ENCODE measurements at regions not wholly inside any gene's neighbourhood (a gene's known extent, or its start where the extent isn't known, plus 50 kb on each side); places are given as distances from the start of the nearest gene placed in this dataset.

DNA sequence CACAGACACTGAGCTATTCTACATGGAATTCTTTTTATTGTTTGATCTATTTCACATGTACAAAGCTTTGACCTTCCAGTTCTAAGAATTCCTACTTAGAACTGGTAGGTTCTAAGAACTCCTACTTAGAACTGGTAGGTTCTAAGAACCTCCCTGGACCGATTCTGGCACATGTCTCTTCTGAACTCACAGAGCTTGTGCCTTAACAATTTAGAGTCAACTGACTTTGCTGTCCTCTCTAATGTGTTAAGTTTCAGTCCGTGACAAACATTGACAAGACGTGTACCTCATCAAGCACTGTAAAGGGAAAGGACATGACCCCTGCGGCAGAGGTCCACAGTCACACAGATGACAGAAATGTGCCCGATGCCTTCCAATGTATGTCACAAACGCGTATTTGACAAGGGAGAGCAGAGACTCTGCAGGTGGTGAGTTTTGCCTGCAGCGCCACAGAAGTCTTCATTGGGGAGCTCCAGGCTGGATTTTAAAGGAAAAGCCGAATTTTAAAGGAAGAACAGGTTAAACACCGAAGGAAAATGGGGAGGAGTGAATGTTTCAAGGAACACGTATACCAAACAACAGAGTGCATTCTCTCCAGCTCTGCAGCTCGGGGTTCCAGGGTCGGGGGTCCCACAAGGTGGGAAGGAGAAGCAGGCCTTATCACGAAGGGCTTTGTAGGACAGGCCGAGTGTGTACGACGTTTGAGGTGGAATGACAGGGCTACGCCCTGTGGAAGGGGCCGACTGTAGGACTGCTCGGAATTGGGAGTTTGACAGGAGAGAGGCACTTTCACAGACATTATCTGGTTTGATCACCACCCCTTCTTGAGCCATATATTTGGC is 161.1 kb upstream of the KLF14 start:
- no peak for DNase-seq (ENCODE audit: extremely low read depth, low read depth, low spot score)

DNA sequence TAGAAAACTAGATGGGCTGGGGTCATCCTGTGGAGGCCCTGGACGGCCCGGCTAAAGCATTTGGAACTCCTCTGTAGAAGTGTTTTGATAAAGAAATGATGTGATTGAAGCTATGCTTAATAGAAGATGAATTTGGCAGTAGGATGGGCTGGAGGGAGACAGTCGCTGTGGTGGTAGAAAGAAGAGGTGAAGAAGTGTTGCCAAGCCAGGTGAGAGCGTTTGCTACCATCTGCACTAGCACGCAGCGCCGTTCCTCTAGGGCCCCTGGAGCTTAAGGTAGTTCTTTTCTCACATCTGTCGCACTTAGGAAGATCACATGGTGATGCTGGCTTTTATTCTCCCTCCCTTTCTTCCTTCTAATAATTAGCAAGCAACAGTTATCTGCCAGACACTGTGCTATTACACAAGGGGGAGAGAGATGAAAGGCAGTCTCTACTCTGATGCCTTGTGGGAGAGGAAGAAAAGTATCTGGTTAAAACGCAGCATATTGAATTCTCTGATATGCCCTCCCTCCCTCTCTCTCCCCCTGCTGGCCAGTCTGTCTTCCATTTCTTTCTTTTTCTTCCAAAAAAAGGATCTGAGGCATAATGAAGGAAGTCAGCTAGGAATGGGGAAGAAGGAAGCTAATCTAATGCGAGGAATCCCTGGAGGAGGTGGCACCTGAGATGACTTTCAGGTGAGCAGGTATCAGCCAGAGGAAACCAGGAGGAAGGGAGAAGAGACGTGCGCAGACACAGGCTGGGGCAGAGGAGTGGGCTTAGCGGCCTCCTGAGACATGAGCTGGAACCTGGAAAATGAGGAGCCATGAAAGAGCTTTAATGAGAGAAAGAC is 162.3 kb upstream of the KLF14 start:
- no peak for DNase-seq (ENCODE audit: extremely low read depth, low read depth, low spot score)

GRCh38 chr7:130896898-130897514 is 163.0 kb upstream of the KLF14 start:
- DNase-seq (ENCODE audit: extremely low read depth, low read depth, low spot score) = no peak

DNA sequence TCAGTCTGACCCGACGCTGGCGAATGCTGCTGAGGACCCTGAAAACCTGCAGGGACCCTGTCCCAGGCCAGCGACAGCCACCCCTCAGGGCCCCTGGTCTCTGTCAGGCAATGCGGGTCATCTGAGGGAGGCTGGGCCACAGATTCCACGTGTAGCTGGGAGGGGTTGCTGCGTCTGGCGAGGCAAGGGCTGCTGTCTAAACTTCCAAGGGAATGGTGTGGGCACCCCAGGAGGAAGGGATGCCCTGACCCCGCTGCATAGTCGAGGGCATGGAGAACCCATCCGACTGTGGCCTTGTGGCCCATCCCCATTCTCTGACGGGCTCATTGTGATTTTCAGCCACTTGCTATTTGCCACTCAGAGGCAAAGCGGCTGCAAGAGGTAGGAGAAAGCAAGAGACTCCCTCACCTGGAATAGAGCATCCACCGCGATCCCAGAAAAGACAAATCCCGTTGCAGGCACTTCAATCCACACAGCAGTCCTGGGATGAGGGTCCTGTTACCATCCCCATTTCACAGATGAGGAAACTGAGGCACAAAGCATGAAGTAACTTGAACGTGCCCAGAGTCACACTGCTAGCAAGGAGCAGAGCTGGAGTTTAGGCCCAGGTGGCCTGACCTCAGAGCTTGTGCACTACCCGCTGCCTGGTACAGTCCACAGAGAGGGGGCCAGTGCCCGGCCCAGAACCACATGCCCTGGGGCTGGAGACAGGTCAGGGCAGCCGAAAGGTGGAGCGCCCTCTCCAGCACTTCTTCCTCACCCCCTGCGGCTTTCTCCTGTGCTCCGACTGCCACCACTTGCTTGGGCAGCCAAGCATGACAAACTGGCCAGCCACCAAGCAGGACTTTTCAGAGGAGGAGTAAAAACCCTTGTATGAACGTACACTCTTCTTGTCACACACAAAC is 163.8 kb upstream of the KLF14 start:
- no peak for DNase-seq (ENCODE audit: extremely low read depth, low read depth, low spot score)

DNA sequence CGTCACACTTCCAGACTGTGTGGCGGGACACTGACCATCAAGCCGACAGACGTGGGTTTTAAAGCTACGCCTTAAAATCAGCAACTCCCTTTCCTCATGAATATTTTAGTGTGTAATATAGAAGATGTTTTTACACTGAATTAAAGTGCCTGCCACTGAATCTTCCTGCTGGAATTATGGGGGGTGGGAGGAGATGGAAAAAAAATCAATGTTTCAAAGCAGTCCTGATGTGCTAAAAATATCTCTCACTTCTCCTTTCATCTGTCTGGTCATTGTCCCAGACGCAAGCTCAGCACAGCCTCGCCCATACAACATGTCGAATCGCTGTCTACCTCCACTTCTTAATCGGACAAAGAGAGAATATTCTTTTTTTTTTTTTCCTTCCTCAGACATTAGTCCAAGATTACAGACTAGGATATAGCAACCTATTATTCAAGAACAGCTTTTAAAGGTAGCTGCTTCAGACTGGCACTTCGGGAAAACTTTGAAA is 165.1 kb upstream of the KLF14 start:
- DNase-seq (ENCODE audit: extremely low read depth, low read depth, low spot score) = no peak

DNA sequence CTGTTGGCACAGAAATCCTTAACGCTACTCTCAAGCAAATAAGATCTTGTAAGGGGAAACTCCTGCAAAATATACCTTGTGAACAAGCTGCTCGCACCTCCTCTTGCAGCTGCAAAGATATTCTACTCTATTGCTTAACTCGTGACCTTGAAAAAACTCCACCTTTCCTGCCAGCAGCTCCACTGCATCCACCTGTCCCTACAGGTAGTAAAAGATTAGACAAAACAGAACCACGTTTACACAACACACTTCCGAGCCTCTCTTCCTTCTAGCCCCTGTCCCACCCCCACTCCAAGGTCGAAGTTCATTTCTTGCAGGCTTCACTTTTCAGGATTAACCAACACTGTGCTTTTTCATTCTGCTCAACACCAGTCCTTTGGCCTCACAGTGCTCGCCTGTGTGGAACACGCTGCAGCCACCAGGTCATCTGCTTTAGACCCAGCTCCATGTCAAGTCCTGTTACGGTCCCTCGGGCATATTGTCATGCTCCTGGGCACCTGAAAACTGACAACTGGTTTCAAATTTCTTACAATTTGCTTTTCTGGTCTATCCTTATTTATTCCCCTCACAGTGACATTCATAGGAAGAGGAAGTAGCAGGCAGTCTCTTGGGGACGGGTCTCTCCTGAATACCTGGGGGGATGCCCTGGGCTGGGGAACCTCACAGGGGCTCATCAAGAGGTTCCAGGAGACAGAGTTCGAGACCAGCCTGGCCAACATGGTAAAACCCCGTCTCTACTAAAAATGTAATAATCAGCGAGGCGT is 165.8 kb upstream of the KLF14 start:
- DNase-seq (ENCODE audit: extremely low read depth, low read depth, low spot score) = no peak

GRCh38 chr7:130900471-130901076 is 166.6 kb upstream of the KLF14 start:
- DNase-seq (ENCODE audit: extremely low read depth, low read depth, low spot score) = no peak

DNA sequence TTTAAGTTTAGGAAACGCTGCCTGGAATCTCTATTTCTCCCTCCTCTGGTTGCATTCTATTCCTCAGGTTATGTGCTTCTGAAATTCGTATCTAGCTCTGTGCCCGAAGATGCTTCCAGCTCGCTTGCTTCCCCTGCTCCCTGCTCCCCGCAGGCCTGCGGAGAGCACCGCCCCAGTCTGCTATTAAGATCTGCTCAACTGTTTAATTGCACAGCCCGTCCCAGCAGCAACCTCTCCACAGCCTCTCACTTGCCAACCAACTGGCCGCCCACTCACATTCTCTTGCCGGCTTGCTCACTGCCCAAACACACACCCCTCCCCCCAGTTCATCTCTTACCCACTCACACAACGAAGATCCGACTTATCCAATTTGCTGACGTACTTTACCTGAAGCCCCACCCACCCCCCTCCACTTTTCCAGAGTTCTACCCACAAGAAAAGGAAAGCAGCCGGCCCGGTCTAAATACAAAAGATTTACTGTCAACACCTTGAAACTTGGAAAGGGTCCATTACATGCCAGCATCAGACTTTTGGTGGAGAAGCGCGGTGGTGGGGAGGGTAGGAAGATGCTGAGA is 167.3 kb upstream of the KLF14 start:
- no peak for DNase-seq (ENCODE audit: extremely low read depth, low read depth, low spot score)

GRCh38 chr7:130902755-130903357 is 168.8 kb upstream of the KLF14 start:
- DNase-seq (ENCODE audit: extremely low read depth, low read depth, low spot score) = no peak

DNA sequence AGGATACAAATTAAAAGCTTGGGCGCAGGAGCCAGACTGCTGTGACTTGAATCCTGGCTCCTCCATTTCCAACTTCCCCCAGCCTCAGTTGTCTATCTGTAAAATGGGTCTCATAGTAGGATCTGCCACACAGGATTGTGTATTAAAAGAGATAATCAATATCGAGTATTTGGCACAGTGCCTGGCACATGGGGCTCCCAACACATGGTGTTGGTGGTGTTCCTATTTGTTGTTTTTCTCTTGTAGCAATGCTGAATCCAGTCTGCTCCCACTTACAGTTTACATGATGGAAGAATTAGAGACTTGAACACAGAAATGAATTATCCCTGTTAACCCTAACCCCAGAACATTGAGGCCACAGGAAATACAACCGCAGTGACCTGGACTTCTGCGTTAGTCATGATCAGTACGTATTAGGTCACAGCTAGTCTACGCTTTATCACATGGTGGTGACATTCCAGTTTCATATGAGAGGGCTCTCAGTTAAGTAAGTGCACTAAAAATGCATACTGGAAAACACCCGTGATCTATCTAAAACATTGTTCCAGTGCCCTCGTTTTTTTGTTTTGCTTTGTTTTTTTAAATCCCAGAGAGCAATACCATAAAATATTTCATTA is 169.5 kb upstream of the KLF14 start:
- DNase-seq (ENCODE audit: extremely low read depth, low read depth, low spot score) = no peak

DNA sequence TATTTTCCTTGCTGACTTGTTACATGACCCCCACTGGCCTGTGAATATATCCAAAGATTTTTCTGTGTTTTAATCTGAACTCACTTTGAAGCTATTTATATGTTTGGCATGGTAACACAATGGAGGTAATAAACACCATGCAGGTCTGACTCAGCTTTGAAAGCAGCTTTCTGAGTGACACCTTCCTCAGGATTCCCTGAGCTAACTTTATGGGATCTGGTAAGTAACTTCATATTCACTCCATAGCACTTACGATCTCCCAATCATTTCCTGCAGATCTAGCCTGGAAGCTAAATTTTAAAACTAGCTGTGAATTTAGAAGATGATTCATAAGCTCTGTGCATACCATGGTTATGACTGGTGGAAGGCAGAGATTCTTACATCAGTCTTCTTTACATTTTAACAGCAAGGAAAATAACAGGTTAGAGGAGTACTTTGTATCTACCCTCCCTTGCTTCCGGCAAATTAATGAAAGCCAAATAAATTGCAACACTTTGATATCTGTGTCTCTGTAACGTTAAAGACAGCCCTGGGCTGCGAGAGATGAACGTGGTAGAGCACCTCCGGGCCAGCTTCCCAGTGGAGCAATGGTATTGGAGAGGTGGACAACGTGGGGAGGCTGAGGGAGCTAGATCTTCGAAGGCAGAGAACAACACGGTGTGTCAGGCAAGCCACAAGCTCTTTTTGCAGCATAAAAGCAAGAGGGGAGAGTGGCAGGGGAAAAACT is 170.2 kb upstream of the KLF14 start:
- peak; percentile 93 for DNase-seq (ENCODE audit: extremely low read depth, low read depth, low spot score)

GRCh38 chr7:130904792-130905191 is 170.8 kb upstream of the KLF14 start:
- DNase-seq (ENCODE audit: extremely low read depth, low read depth, low spot score) = no peak

DNA sequence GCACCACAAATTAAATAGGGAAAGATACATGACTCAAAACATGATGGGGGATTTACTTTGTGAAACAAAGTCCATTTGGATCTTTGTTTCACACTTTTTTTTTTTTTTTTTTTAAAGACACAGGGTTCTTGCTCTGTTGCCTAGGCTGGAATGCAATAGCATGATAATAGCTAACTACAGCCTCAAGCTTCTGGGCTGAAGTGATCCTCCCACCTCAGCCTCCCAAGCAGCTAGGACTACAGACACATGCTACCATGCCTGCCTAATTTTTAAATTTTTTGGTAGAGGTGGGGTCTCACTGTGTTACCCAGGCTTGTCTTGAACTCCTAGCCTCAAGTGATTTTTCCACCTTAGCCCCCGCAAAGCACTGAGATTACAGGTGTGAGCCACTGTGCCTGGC is 172.6 kb upstream of the KLF14 start:
- no peak for DNase-seq (ENCODE audit: extremely low read depth, low read depth, low spot score)

GRCh38 chr7:130907439-130907838 is 173.4 kb upstream of the KLF14 start:
- no peak for DNase-seq (ENCODE audit: extremely low read depth, low read depth, low spot score)

GRCh38 chr7:130908345-130909160 is 174.5 kb upstream of the KLF14 start:
- DNase-seq (ENCODE audit: extremely low read depth, low read depth, low spot score) = no peak

- no peak for DNase-seq (ENCODE audit: extremely low read depth, low read depth, low spot score)
Measured at GRCh38 chr7:130909161-130909836, 175.3 kb upstream of the KLF14 start.

Data from glomerular endothelial cell (primary cell).